ENCODE measurements at regions not wholly inside any gene's neighbourhood (a gene's known extent, or its start where the extent isn't known, plus 50 kb on each side); places are given as distances from the start of the nearest gene placed in this dataset.
"Not testable (repeated sequence)": the region's sequence is repeated elsewhere in the genome, so short reads cannot be mapped to it uniquely, and the experiment has no call there.

DNA sequence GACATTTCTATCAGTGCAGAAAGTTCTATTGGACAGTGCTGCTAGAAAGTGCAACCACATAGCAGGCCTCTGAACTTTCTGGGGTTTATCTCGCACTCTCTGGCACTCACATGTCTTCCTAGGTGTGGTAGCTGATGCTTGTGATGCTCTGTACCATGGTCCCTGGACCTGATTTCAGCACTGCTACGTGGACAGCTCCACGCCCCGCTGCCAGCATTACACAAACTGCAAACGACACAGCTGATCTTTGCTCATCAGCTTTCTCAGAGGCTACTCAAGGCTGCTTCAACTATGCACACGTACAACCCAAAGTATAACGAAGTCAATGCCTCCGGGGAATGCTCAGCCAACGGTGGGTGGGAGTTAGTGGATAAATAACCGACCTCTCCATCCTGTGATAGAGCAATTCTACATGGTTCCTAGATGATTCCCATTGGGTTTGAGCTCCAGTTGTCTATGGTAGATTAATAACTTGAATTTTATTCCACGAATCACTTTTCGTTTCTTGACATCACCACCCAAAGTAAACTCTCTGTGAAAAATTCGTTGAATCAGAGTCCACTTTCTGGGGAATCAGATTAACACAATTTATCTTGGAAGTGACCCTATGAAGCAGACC is 302.5 kb downstream of the ACTR3B start:
- Mint-ChIP-seq H3K9me3 (no peaks in the 10 kb centered on the region), H3K4me3 (no peak overlapping the region), H3K27ac (no peak overlapping the region), H3K27me3 (peaks cover 48% of the 10 kb centered on the region), H3K36me3 (no peaks in the 10 kb centered on the region), H3K4me1 (ENCODE audit: unreplicated experiment) (no peaks in the 10 kb centered on the region)
- TF ChIP-seq, protein P1, sequence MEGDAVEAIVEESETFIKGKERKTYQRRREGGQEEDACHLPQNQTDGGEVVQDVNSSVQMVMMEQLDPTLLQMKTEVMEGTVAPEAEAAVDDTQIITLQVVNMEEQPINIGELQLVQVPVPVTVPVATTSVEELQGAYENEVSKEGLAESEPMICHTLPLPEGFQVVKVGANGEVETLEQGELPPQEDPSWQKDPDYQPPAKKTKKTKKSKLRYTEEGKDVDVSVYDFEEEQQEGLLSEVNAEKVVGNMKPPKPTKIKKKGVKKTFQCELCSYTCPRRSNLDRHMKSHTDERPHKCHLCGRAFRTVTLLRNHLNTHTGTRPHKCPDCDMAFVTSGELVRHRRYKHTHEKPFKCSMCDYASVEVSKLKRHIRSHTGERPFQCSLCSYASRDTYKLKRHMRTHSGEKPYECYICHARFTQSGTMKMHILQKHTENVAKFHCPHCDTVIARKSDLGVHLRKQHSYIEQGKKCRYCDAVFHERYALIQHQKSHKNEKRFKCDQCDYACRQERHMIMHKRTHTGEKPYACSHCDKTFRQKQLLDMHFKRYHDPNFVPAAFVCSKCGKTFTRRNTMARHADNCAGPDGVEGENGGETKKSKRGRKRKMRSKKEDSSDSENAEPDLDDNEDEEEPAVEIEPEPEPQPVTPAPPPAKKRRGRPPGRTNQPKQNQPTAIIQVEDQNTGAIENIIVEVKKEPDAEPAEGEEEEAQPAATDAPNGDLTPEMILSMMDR (conservative IDR thresholded peaks at IDR 0.05) = no peak
- no peak for DNase-seq (ENCODE audit: extremely low spot score, unreplicated experiment)

DNA sequence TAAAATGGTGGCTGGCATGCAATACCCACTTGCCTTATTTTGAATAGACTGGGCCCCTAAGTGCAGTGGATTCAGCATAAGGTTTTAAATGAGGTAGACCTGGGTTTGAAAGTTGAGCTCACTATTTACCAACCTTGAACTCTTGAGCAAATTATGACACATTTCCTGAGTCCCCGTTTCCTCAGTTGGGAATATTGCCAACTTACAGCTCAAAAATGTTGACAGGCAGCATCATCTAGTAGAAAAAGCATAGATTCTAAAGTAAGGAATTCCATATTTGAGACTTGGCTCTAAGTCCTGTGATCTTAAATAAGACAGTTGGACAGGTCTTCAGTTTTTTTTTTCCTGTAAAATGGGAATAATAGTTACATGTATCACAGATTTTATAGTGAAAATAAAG is 305.5 kb downstream of the ACTR3B start:
- TF ChIP-seq, protein P1 (conservative IDR thresholded peaks at IDR 0.05) = no peak
- no peaks in the 10 kb centered on the region for H3K4me1 Mint-ChIP-seq (ENCODE audit: unreplicated experiment)
- DNase-seq (ENCODE audit: extremely low spot score, unreplicated experiment) = no peak

DNA sequence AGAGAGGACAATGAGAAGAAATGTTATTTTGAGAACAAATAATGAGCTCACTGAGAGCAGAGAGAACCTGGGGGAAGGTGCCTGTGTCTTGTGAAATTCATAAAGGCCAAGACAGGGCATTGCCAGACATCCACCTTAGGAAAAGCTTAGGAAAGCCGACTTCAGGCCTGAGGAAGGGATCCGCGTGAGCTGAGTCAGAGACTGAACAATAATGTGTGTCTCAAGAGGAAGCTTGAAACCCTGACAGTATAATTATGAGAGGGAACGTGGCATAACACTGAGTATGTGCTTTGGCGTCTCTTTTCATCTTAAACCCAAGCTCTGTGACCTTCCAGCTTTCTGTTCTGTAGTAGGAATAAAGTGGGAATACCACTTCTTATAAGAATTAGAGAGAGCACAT is 307.2 kb downstream of the ACTR3B start:
- H3K9me3 Mint-ChIP-seq = no peaks in the 10 kb centered on the region
- H3K4me3 Mint-ChIP-seq = no peak overlapping the region
- H3K4me1 Mint-ChIP-seq (ENCODE audit: unreplicated experiment) = no peaks in the 10 kb centered on the region
- no peaks in the 10 kb centered on the region for H3K36me3 Mint-ChIP-seq
- DNase-seq (ENCODE audit: extremely low spot score, unreplicated experiment) = no peak
- TF ChIP-seq, protein P1 (conservative IDR thresholded peaks at IDR 0.05) = no peak
- peaks cover 49% of the 10 kb centered on the region for H3K27me3 Mint-ChIP-seq
- H3K27ac Mint-ChIP-seq = no peak overlapping the region

More for the DNA sequence above, 305.5 kb downstream of the ACTR3B start:
- Mint-ChIP-seq H3K27ac (no peak overlapping the region), H3K27me3 (peaks cover 48% of the 10 kb centered on the region), H3K9me3 (no peaks in the 10 kb centered on the region), H3K4me3 (no peak overlapping the region), H3K36me3 (no peaks in the 10 kb centered on the region)

DNA sequence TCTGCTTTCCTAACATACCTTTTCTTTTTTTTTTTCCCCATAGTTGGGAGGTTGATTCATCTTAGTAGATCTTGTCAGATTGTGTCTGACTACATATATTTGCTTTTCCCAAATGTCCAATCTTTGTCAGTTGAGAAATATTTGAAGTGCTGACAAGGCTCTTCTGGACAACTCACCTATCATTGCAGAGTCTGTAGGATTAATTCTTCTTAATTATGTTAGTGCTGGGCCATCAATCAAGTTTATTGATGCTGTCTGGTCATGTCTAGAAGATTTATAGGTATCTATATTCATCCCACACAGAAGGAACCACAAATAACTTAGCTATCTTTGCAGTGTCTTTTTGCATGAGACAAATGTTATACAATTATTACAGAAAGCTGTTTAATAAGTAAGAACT is 310.6 kb downstream of the ACTR3B start:
- Mint-ChIP-seq H3K9me3 (no peaks in the 10 kb centered on the region), H3K27me3 (peaks cover 48% of the 10 kb centered on the region), H3K36me3 (no peaks in the 10 kb centered on the region), H3K27ac (no peak overlapping the region), H3K4me3 (no peak overlapping the region), H3K4me1 (ENCODE audit: unreplicated experiment) (no peaks in the 10 kb centered on the region)
- DNase-seq (ENCODE audit: extremely low spot score, unreplicated experiment) = no peak
- TF ChIP-seq, protein P1 (conservative IDR thresholded peaks at IDR 0.05) = no peak

DNA sequence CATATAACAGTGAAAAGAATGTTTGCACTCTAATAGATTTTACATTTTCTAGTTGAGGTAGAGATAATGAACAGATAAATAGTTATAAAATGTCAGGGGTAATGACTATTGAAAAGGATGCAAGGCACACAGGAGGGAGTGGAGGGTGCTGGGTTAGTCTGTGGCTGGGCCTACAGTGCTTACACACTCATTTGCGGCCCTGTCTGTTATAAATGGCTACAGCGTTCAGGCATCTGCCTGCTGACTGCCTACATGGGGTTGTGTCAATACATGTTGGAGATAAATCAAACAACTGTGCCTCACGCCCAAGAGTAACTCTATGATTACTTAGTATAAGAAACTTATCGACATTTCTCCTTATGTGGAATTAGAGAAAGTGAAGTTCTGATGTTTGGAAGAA is 313.3 kb downstream of the ACTR3B start:
- TF ChIP-seq, protein P1 (conservative IDR thresholded peaks at IDR 0.05) = no peak
- Mint-ChIP-seq H3K36me3 (no peaks in the 10 kb centered on the region), H3K4me1 (ENCODE audit: unreplicated experiment) (no peaks in the 10 kb centered on the region), H3K27me3 (peaks cover 47% of the 10 kb centered on the region), H3K9me3 (no peaks in the 10 kb centered on the region), H3K27ac (no peak overlapping the region), H3K4me3 (no peak overlapping the region)
- DNase-seq (ENCODE audit: extremely low spot score, unreplicated experiment) = no peak

DNA sequence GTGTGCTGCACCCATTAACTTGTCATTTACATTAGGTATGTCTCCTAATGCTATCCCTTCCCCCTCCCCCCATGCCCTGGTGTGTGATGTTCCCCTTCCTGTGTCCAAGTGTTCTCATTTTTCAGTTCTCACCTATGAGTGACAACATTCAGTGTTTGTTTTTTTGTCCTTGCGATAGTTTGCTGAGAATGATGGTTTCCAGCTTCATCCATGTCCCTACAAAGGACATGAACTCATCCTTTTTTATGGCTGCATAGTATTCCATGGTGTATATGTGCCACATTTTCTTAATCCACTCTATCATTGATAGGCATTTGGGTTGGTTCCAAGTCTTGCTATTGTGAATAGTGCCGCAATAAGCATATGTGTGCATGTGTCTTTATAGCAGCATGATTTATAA is 316.7 kb downstream of the ACTR3B start:
- H3K36me3 Mint-ChIP-seq; H3K9me3 Mint-ChIP-seq; H3K4me3 Mint-ChIP-seq; H3K4me1 Mint-ChIP-seq (ENCODE audit: unreplicated experiment); H3K27ac Mint-ChIP-seq; DNase-seq (ENCODE audit: extremely low spot score, unreplicated experiment): not testable (repeated sequence)
- H3K27me3 Mint-ChIP-seq = peaks cover 42% of the 10 kb centered on the region
